GM21737 (cell line): ENCODE measurements at regions not wholly inside any gene's neighbourhood (a gene's known extent, or its start where the extent isn't known, plus 50 kb on each side); places are given as distances from the start of the nearest gene placed in this dataset.

Experiments
- ATAC-seq: cut with Tn5 transposase; IDR thresholded peaks from one replicate; pipeline ENCODE4 v1.9.1; 2021; ENCODE audit warnings: mild to moderate bottlenecking, moderate library complexity; ENCODE audit not compliant: unreplicated experiment

GRCh38 chr1:38305666-38306065 lies 259.1 kb upstream of the POU3F1 start:
- ATAC-seq, result no peak

- ATAC-seq, result no peak
These were observed 257.2 kb upstream of the POU3F1 start for GRCh38 chr1:38303843-38304242.

GRCh38 chr1:38301040-38301439 lies 254.4 kb upstream of the POU3F1 start:
- no peak for ATAC-seq

GRCh38 chr1:38300616-38301015 lies 254.0 kb upstream of the POU3F1 start:
- ATAC-seq, result no peak

- ATAC-seq, result no peak
These were observed 251.2 kb upstream of the POU3F1 start for GRCh38 chr1:38297842-38298241.

- no peak for ATAC-seq
These were observed 250.7 kb upstream of the POU3F1 start for GRCh38 chr1:38297246-38297645.

- ATAC-seq, result no peak
These were observed 249.5 kb upstream of the POU3F1 start for GRCh38 chr1:38296047-38296446.

GRCh38 chr1:38293567-38293966 lies 247.0 kb upstream of the POU3F1 start:
- no peak for ATAC-seq

- no peak for ATAC-seq
These were observed 246.4 kb upstream of the POU3F1 start for GRCh38 chr1:38292969-38293368.

GRCh38 chr1:38291906-38292521 lies 245.4 kb upstream of the POU3F1 start:
- no peak for ATAC-seq

GRCh38 chr1:38291336-38291735 lies 244.7 kb upstream of the POU3F1 start:
- ATAC-seq, result no peak

- no peak for ATAC-seq
These were observed 242.4 kb upstream of the POU3F1 start for GRCh38 chr1:38289034-38289433.

- ATAC-seq, result no peak
These were observed 241.0 kb upstream of the POU3F1 start for GRCh38 chr1:38287547-38287946.

GRCh38 chr1:38287036-38287435 lies 240.4 kb upstream of the POU3F1 start:
- no peak for ATAC-seq

GRCh38 chr1:38285807-38286530 lies 239.4 kb upstream of the POU3F1 start:
- no peak for ATAC-seq

- ATAC-seq, result no peak
These were observed 238.4 kb upstream of the POU3F1 start for GRCh38 chr1:38284953-38285352.

- ATAC-seq, result no peak
These were observed 237.3 kb upstream of the POU3F1 start for GRCh38 chr1:38283696-38284470.

GRCh38 chr1:38279148-38279547 lies 232.6 kb upstream of the POU3F1 start:
- ATAC-seq, result no peak

GRCh38 chr1:38277646-38278045 lies 231.1 kb upstream of the POU3F1 start:
- no peak for ATAC-seq

GRCh38 chr1:38275960-38276359 lies 229.4 kb upstream of the POU3F1 start:
- ATAC-seq, result no peak

GRCh38 chr1:38274974-38275373 lies 228.4 kb upstream of the POU3F1 start:
- no peak for ATAC-seq

GRCh38 chr1:38273196-38273804 lies 226.7 kb upstream of the POU3F1 start:
- no peak for ATAC-seq
